Keratinocyte (primary cell): ENCODE measurements at regions not wholly inside any gene's neighbourhood (a gene's known extent, or its start where the extent isn't known, plus 50 kb on each side); places are given as distances from the start of the nearest gene placed in this dataset.

Experiments
- DNase-seq: peaks from one replicate; pipeline ENCODE4 v3.0.0-alpha.2; 2011; ENCODE audit warnings: low read depth, missing footprints, low spot score
- FAIRE-seq: peaks from 2 replicates; lab custom pipeline; 2011; peaks lifted over from hg19 to GRCh38; lab: Jason Lieb, UNC
- H2AFZ ChIP-seq: 2 replicates; pipeline ENCODE4 v1.6.0; 2012; ENCODE audit warnings: low read length, control low read depth, inconsistent platforms; ENCODE audit not compliant: control insufficient read depth
- H3K27ac ChIP-seq: 2 replicates; pipeline ENCODE4 v1.5.1; 2011; ENCODE audit warnings: low read length; ENCODE audit not compliant: control insufficient read depth, insufficient read depth
- H3K27me3 ChIP-seq: 3 replicates; pipeline ENCODE4 v1.6.0; 2011; ENCODE audit warnings: low read length; ENCODE audit not compliant: control insufficient read depth, insufficient read depth; ENCODE audit errors: extremely low read depth
- H3K36me3 ChIP-seq, 2 experiments: 2 replicates in 1 of 2; 3 replicates in 1 of 2; pipeline ENCODE4 v1.5.1; 2011; ENCODE audit warnings: low read length in 2 of 2, mild to moderate bottlenecking in 1 of 2; ENCODE audit not compliant: control insufficient read depth in 2 of 2, insufficient read depth in 2 of 2; ENCODE audit errors: extremely low read depth in 1 of 2
- H3K4me1 ChIP-seq: 3 replicates; pipeline ENCODE4 v1.5.1; 2011; ENCODE audit warnings: low read length; ENCODE audit not compliant: control insufficient read depth, insufficient read depth; ENCODE audit errors: extremely low read depth
- H3K4me2 ChIP-seq: 3 replicates; pipeline ENCODE4 v1.6.0; 2011; ENCODE audit warnings: low read depth, low read length; ENCODE audit not compliant: control insufficient read depth, insufficient read depth; ENCODE audit errors: extremely low read depth
- H3K4me3 ChIP-seq, 3 experiments: fragments of 200-600 bp in 1 of 3; sonication (generic) in 1 of 3; 2 replicates in 2 of 3; 3 replicates in 1 of 3; pipeline ENCODE4 v1.5.1; 2011 to 2016; ENCODE audit warnings: low read length in 3 of 3, mild to moderate bottlenecking in 3 of 3, control low read depth in 2 of 3, inconsistent platforms in 1 of 3, low read depth in 1 of 3, mixed read lengths in 1 of 3, mixed run types in 1 of 3, moderate library complexity in 1 of 3; ENCODE audit not compliant: control insufficient read depth in 2 of 3, insufficient read depth in 2 of 3; ENCODE audit errors: extremely low read depth in 1 of 3
- H3K79me2 ChIP-seq: 2 replicates; pipeline ENCODE4 v1.6.0; 2012; ENCODE audit warnings: low read length; ENCODE audit not compliant: control insufficient read depth, insufficient read depth
- H3K9ac ChIP-seq: 3 replicates; pipeline ENCODE4 v1.6.0; 2011; ENCODE audit warnings: low read length; ENCODE audit not compliant: control insufficient read depth, insufficient read depth; ENCODE audit errors: extremely low read depth
- H3K9me1 ChIP-seq: 3 replicates; pipeline ENCODE4 v1.6.0; 2011; ENCODE audit warnings: low read length; ENCODE audit not compliant: control insufficient read depth, insufficient read depth; ENCODE audit errors: extremely low read depth
- H3K9me3 ChIP-seq: 2 replicates; pipeline ENCODE4 v1.5.1; 2012; ENCODE audit warnings: low read depth, low read length; ENCODE audit not compliant: control insufficient read depth
- H4K20me1 ChIP-seq: 3 replicates; pipeline ENCODE4 v1.6.0; 2011; ENCODE audit warnings: low read length; ENCODE audit not compliant: control insufficient read depth, insufficient read depth; ENCODE audit errors: extremely low read depth
- CTCF ChIP-seq, 3 experiments: IDR thresholded peaks in 1 of 3; conservative IDR thresholded peaks in 1 of 3; optimal IDR thresholded peaks in 1 of 3; 2 replicates in 2 of 3; 3 replicates in 1 of 3; pipeline versions ENCODE3 to v1.5.1; 2011; ENCODE audit warnings: low read length in 3 of 3, mild to moderate bottlenecking in 3 of 3, moderate library complexity in 2 of 3, control low read depth in 1 of 3, inconsistent platforms in 1 of 3; ENCODE audit not compliant: insufficient read depth in 2 of 3; ENCODE audit errors: extremely low read depth in 1 of 3
- EZH2 ChIP-seq: IDR thresholded peaks from one replicate; pipeline ENCODE4 v1.6.1; 2012; ENCODE audit warnings: inconsistent platforms, mild to moderate bottlenecking, low read length, moderate library complexity
- dilution Hi-C: fragments of 300-500 bp; cut with MboI; formaldehyde crosslinking; loops from one replicate; pipeline ENCODE4 v1.7.0; 2020; ENCODE audit warnings: low sequenced_read_pairs; ENCODE audit not compliant: extremely low pct_ligation_motif_present

GRCh38 chr7:108861071-108861470 is 291.4 kb downstream of the DNAJB9 start:
- TF ChIP-seq CTCF (optimal IDR thresholded peaks at IDR 0.05 in 1 of 3, IDR thresholded peaks at IDR 0.05 in 1 of 3, conservative IDR thresholded peaks at IDR 0.05 in 1 of 3; ENCODE audit: extremely low read depth in 1 of 3, insufficient read depth in 2 of 3, low read length in 3 of 3) (no peak), EZH2 (no peak)
- dilution Hi-C loops = no loop called here
- no peaks in the 10 kb centered on the region for H4K20me1 ChIP-seq

DNA sequence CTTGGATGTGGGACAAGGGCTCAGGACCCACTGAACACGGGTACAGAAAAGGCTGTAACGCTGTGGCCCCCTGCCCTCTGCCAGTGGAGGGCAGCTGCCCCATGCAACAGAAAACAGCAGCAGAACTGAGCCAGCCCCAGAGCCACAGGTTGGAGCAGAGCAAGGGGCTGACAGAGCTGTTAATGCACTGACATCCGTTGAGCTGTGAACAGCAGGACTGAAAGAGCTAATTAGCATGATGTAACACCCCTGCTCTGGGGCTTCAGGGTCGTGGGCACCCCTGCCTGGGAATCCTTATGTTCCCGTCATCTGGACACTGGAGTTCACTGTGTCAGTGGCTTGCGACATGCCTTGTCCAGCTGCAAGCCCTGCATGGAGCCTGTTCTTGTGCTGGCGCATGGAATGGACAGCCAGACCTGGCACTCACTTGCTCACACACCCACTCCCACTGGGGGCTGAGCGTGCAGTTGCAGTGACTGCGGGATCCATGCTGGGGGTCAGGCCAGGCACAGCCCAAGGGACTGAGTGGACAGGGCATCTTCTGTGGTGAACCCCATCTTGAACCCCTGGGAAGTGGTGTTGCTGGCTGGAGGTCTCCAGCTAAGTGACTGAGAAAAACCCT is 293.7 kb downstream of the DNAJB9 start:
- DNase-seq = no peak
- H3K9me3 ChIP-seq = no peaks in the 10 kb centered on the region
- H3K27ac ChIP-seq = no peak overlapping the region
- H3K9ac ChIP-seq = no peak overlapping the region
- H3K27me3 ChIP-seq = no peaks in the 10 kb centered on the region
- no peak overlapping the region for H3K4me2 ChIP-seq
- no peaks in the 10 kb centered on the region for H3K4me1 ChIP-seq
- dilution Hi-C loops = no loop called here
- H3K9me1 ChIP-seq = no peaks in the 10 kb centered on the region
- H4K20me1 ChIP-seq = no peaks in the 10 kb centered on the region
- no peak for TF ChIP-seq EZH2
- no peak for TF ChIP-seq CTCF (optimal IDR thresholded peaks at IDR 0.05 in 1 of 3, IDR thresholded peaks at IDR 0.05 in 1 of 3, conservative IDR thresholded peaks at IDR 0.05 in 1 of 3; ENCODE audit: extremely low read depth in 1 of 3, insufficient read depth in 2 of 3, low read length in 3 of 3)
- FAIRE-seq = no peak
- H3K79me2 ChIP-seq = no peaks in the 10 kb centered on the region
- H2AFZ ChIP-seq = no peak overlapping the region
- no peaks in the 10 kb centered on the region for H3K36me3 ChIP-seq
- no peak overlapping the region for H3K4me3 ChIP-seq

More at GRCh38 chr7:108861071-108861470, 291.4 kb downstream of the DNAJB9 start:
- no peak overlapping the region for H3K4me3 ChIP-seq
- no peak for DNase-seq
- H3K9me3 ChIP-seq = no peaks in the 10 kb centered on the region
- H3K36me3 ChIP-seq = no peaks in the 10 kb centered on the region
- no peak for FAIRE-seq
- no peak overlapping the region for H2AFZ ChIP-seq
- no peak overlapping the region for H3K27ac ChIP-seq
- no peak overlapping the region for H3K9ac ChIP-seq
- no peaks in the 10 kb centered on the region for H3K9me1 ChIP-seq
- H3K27me3 ChIP-seq = no peaks in the 10 kb centered on the region
- no peaks in the 10 kb centered on the region for H3K79me2 ChIP-seq
- H3K4me2 ChIP-seq = no peak overlapping the region
- H3K4me1 ChIP-seq = no peaks in the 10 kb centered on the region
